ENCODE measurements at regions not wholly inside any gene's neighbourhood (a gene's known extent, or its start where the extent isn't known, plus 50 kb on each side); places are given as distances from the start of the nearest gene placed in this dataset.

DNA sequence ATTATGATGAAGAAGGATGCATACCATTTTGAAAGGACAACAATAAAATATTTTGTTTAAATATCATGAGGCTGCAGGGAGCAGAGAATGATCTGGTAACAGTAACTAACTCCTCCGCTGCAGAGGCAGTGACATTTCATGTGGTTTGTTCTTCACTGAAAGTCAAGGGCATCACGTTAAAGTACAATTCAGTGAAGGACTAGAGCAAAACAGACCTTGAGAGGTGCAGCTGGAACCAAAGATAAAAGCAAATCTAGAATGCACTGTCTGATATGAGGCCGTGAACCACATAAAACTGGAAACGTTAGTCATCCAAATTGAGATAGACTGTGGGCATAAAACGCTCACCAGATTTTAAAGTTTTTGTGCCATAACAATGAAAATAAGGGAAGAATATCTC, 522.9 kb upstream of the TNP1 start:
- intact Hi-C loops (cut with micrococcal nuclease): no loop called here
- DNase-seq (no peak), ATAC-seq (peak; percentile 80)

DNA sequence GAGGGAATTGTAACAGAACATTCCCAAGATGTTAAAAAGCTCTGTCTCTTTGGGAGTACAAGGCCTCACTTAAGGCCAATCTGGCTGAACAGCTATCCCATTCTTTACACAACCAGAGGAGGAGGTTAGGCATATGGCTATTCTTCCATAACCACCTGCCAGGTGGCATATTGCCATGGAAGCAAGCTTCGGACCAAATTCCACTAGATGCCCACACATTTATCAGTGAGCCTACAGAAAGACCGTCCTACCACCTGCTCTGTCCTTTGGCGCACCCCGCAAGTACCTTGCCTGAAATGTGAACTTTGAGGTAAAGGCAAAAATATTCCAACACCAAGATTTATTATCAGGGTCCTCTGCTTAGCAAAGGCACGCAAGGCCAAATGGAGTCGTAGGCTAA, 519.9 kb upstream of the TNP1 start:
- DNase-seq (no peak), ATAC-seq (no peak)
- intact Hi-C loops (cut with micrococcal nuclease): no loop called here

DNA sequence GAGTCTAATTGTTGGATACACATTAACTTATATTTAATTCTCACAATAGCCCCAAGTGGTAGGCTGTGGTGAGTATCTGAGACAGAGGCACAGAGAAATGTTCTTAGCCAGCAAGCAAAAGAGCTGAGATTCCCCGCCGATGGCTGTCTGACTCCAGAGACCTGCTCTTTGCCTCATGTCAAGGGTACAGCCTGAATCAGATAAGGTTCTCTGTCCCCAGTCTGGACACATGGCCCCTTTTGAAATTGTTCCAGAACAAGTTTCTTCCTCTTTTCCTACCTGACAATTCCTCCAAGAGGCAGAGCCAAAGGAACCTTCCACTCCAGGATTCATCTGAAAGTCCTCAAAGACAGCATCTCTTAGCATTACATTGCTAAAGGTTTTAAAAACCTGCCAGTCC, 512.9 kb upstream of the TNP1 start:
- ATAC-seq (no peak), DNase-seq (no peak)
- intact Hi-C loops (cut with micrococcal nuclease): no loop called here

DNA sequence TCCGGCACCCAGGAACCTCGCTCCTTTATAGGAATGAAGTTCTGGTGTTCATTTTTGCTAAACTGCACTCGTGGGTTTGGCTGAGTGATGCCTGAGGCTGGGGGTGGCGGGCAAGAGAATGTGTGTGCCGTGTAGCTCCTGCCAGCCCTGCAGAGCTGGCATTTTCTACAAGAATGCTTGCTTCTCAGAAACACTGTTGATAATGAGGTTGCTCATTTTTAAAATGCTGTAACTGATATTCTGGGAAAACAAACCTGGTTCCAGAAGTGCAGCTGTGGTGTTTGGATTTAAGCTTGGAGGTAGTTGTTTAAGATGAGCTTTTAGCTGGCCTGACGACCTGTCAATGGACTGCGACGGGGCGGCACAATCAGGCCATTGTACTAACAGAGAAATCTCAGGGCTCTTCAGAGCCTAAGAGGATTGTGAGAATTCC, 511.9 kb upstream of the TNP1 start:
- no peak for DNase-seq
- peak; percentile 16 for ATAC-seq
- intact Hi-C loops (cut with micrococcal nuclease): no loop called here

DNA sequence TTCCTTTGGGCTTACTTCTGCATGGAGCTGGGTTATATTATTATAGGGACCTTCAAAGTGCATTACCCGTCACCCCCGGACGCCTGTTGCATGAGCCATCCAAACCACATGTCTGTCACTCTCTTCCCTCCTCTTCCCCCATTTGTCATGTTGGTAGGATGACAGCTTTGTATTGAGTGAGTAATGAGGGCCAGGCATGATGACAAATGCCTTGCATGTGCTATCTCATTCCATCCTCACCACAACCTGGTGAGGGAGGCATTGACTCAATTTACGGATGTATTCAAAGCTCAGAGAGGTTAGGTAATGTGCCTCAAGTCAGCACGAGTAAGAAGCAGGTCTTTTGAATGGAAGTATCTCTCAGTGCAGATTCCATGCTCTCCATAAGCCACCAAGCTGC, 510.5 kb upstream of the TNP1 start:
- no peak for ATAC-seq
- intact Hi-C loops (cut with micrococcal nuclease): no loop called here
- DNase-seq: no peak

DNA sequence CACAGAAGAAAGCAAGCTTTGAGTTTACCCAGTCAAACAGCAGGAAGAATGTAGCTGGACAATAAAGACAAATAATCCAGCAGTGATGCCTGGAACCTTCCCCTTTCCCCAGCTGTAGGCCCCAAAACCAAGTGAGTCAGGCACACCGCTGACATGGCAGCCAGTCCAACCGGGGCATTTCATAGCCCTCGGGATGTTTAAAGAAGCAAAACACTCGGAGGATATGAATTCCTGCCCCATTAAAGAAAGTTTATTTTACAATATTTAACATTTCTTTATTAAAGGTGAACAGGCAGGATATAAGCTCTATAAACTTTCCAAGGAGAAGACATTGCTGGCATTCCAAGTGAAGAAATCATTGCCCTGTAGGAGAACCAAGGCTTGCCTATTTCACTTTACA, 507.6 kb upstream of the TNP1 start:
- no peak for DNase-seq
- ATAC-seq: no peak
- intact Hi-C loops (cut with micrococcal nuclease): no loop called here

DNA sequence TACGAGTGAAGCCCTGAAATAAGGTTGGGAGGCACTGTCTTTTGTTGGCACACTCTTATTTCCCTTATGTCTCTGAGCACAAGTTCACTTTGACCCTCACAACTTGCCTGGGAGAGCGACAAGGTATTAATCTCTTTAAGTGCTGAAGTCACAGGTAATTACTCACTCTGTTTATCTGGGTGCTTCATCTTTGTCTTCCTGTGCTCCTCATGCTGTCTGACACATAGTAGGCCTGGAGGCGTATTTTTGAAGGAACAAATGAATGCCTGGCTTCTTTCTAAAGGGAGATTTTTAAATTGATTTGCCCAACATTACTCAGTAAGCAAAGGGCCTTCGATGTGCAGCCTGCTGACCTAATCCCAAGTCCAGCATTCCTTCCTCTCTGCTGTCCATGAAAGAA, 507.1 kb upstream of the TNP1 start:
- DNase-seq (no peak), ATAC-seq (no peak)
- intact Hi-C loops (cut with micrococcal nuclease): no loop called here

DNA sequence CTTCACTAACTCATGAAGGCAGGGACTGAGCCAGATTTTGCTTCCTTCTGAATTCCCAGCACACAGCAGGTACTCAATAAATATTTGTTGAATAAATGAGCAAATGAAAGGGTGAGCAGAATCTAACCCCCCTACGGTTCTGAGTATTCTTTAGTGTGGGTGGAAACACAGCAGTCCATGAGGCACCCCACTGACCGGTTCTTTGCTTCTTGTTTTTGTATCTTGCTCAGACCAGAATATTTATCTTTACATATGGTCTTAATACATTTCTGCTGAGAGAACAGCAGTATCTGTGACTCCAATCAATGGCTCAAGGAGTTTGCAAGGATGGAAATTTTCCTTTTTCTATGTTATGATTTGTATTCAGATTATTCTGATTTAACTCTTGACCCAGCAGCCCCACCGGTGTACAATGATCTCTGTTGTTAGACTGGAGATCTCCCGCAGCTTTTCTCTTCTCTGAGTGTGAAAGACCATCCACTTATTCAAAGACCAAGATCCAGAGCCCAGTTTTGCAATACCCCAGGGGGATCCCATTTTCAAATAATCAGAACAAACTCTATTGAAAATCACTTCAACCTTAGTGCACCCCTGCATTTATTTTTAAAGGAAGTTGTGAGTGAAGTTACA, 506.5 kb upstream of the TNP1 start:
- ATAC-seq (no peak), DNase-seq (no peak)
- intact Hi-C loops (cut with micrococcal nuclease): no loop called here

DNA sequence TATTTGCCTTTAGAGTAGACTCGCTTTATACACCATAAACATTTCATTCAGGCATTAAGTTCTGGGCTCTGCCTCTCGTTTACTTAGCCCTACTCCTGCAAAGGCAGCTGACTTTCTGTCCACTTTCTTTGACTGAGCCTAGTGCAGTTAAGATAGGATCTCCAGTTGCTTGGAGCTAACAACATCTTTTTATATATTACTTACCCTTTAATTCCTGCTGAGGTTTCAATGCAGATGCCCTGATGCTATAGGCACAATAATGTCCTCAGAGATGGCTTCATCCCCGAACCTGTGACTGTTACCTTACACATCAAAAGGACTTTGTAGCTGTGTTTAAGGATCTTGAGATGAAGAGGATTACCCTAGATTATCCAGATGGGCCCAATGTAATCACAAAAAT, 505.8 kb upstream of the TNP1 start:
- DNase-seq: no peak
- intact Hi-C loops (cut with micrococcal nuclease): no loop called here
- ATAC-seq: no peak

DNA sequence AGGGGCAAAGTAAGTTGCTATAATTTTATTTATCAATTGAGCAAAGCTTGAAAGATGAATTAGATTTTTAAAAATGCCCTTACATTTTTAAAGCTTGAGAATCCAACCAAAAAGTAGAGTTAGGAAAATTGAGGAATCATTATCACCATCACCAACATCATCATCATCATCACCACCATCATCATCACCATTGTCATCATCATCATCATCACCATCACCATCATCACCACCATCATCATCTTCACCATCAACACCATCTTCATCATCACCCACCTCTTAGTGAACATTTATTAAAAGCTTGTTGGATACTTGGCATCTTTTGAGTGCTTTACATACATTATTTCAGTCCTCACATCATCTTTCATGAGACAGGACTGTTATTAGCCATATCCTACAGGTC, 504.4 kb upstream of the TNP1 start:
- intact Hi-C loops (cut with micrococcal nuclease): no loop called here
- ATAC-seq: no peak
- no peak for DNase-seq

DNA sequence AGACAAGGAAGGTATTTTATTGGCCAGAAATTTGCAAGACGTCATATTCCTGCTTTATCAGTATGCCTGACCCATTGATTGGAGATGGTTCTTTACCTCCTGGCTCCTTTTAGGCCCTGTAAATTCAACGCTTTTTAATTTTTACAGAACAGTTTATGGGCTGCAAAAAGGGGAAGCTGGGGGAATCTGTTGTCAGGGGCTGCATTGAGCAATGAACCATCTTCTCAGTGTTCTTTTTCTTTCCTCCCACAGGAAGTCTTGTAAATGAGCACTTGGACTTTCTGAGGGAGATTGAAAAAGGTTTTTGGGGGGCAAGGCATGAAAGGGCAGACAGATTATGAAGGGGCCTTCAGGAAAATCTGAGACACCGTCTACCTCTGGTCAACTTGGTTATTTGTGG, 503.6 kb upstream of the TNP1 start:
- intact Hi-C loops (cut with micrococcal nuclease): no loop called here
- no peak for ATAC-seq
- DNase-seq: no peak

DNA sequence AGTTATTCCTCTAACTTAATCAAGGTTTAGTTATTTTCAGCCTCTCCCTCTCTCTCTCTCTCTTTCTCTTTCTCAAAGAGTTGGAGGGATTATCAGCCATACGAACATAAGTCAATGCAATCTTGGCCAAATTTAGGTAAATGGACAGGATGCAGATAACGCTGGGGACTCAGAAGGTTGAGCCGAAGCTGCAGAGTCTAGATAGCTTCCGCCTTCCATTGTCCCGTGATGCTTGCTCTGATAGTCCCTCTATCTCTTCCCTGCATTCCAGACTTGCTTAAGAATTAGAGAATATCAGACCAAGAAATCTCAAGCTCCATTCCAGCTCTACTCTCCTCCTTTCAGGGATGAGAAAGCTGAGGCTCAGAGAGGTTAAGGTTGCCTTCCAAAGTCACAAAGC, 502.8 kb upstream of the TNP1 start:
- ATAC-seq (no peak), DNase-seq (no peak)
- intact Hi-C loops (cut with micrococcal nuclease): no loop called here

DNA sequence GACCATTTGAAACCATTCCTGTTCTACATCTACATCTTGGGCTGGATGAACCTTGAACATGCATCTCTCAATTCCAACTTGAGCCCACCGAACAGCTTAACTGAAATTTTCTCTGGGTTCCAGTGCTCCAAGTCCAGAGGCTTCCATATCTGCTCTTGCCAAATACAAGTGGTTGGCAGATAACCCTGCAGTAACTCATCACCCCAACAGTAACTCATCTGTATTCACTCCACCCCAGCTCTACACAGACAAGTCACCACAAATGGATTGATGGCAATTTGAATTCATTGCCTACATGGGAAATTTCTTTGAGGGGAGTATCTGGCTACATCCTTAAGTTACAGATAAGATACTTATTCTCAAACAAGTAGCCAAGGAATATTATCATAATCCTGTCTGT, 502.4 kb upstream of the TNP1 start:
- DNase-seq: no peak
- ATAC-seq: no peak
- intact Hi-C loops (cut with micrococcal nuclease): no loop called here

DNA sequence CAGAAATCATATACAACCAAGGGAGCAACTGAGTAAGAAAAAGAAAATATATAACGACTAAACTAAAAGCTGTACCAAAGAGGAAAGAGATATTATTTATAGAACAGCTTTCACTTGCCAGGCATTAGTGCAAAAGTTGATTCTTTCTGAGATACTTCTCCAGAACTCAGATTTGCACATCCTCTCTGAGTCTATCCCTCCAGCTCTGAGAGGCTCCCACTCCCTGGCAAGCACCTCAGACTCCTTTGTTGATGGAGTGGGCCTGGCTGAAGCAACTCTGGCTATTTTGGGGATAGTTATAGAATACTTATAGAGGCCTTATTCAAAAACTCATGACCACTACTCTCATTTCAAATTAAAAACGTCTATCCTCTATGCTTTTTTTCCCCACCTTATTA, 501.6 kb upstream of the TNP1 start:
- ATAC-seq (peak; percentile 46), DNase-seq (no peak)
- intact Hi-C loops (cut with micrococcal nuclease): no loop called here

DNA sequence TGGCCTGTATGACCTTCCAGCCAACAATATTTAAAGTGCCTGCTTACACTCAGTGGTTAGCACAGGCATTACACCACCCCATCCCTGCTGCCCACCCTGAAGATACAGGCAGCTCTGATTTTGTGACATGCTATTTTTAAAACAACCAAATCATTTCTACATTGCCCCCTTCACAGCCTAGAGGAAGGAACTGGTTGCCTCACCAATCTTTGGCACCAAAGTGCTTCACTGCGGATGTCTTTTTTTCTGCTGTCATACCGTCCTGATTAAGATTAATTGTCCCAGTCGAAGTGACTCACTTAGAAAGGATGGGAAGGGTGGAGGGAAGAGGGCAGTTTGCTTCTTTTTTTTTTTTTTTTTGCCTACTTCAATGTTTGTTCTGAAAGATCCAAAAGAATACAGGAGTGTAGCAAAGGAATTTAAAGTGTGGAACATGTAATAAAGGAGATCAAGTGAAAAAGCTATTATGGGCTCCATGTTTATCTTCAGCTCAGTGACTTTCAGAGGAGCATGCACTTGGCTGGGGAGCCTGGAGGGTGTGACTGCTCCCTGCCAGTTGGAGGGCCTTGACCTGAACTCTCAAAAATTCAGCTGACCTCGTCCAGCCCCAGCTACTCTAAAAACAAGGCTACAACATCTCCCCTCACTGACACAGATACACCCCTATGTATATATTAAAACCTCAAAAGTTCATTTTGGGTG, 501.1 kb upstream of the TNP1 start:
- intact Hi-C loops (cut with micrococcal nuclease): no loop called here
- ATAC-seq: peak; percentile 80
- DNase-seq: peak; percentile 32

DNA sequence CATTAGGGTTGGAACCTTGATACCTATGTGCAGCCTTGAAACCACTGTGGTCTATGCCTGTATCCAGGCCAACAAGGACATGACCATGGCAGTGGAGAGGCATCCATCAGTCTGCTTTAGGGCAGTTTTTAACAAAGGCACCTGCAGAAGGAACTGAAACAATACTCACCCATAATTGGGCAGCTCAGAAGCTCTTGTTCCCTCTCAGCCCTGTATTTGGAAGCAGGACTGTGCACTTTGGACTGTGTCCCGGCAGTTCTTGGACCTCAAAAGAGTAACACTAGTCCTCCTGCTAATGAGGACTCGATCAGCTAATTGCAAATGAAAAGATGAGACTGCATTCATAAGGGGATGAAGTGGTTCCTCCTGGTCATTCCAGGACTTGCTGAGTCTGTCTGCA, 500.2 kb upstream of the TNP1 start:
- peak; percentile 63 for ATAC-seq
- peak; percentile 33 for DNase-seq
- intact Hi-C loops (cut with micrococcal nuclease): no loop called here

DNA sequence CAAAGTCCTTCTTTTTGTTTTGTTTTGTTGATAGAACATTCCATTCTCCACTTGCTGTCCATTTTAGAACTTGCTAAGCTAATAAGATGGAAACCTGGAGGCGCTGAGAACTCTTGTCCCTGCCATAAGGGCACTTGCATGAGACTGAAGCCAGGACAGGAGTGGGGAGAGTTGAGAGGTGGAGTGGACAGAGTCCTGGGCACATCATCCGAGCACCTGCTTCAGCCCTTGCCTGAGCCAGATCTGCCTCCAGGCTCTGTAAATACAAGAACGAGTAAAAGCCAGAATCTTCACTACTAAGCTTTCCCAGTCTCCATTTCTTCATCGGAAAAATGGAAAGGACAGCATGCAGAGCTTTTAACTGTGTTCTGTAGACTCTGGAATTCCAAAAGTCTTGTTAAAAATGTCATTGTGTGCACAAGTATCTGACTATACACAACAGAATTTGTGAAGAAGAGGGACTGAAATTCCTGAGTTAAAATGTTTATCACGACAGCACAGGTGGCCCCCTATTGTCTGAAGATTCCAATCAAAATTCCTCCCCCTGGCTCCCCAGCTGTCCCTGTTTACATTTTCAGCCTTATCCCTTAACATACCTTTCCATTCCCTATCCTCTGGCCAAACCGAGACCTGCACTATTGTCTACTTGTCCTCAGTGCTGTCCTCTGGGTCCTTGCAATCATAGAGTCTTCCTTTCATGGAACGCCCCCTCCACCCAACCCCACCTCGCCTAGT, 498.2 kb upstream of the TNP1 start:
- no peak for DNase-seq

DNA sequence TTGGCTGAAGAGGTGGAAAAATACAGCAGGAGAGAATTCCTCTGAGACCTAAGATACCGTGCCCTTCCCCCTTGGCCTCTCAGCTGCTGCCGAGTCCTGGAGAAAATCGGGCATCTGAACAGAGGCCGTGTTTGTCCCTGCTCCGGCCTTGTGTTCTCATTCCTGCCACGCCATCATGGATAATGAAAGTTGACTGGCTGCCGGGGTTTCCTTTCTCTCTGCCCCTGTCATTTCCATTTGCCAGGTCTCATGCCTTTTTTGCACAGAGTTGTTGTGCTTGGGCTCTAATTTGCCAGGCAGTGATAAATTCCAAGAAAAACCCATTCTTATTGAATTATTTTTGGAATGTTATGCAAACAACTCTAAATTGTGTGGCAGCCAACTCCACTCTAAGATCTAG, 496.9 kb upstream of the TNP1 start:
- peak; percentile 44 for DNase-seq
- intact Hi-C loops (cut with micrococcal nuclease): no loop called here
- peak; percentile 46 for ATAC-seq

More for the DNA sequence above, 498.2 kb upstream of the TNP1 start:
- intact Hi-C loops (cut with micrococcal nuclease): no loop called here
- no peak for ATAC-seq

DNA sequence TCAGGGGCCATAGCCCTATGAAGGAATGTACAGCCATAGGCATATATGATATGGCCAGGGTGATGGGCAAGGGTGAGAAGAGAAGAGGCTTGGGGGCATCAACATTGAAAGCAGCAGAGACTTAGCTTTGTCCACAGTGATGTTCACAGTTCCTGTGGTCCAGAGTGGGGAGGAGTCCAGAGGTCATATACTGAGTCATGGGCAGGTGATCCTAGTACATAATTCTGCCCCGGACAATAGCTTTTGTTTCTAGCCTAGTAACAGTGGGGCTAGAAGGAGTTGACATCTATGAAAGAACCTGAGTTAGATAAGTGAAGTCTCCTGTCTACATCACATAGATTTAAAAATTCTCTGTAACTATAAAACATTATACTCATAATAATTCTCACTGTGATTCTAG, 496.3 kb upstream of the TNP1 start:
- DNase-seq (no peak), ATAC-seq (no peak)
- intact Hi-C loops (cut with micrococcal nuclease): no loop called here

DNA sequence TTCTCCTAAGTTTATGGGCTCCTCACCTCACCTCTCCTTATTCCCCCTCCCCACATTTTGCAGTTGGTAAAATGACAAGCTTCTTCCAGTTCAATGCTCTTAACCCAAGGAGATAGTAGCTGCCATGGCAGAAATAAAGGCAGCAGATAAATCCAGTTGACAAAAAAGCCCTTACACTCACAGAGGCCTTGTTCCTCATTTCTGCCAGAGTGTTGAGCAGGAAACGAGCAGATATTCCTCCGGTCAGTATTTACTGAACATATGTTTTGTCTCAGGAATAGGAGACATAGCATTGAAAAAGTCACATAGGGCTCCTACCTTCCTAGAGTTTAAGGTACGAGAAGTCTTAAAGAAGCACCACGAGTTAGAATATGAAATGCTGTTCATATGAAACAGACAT, 493.7 kb upstream of the TNP1 start:
- no peak for ATAC-seq
- DNase-seq: no peak
- intact Hi-C loops (cut with micrococcal nuclease): no loop called here

DNA sequence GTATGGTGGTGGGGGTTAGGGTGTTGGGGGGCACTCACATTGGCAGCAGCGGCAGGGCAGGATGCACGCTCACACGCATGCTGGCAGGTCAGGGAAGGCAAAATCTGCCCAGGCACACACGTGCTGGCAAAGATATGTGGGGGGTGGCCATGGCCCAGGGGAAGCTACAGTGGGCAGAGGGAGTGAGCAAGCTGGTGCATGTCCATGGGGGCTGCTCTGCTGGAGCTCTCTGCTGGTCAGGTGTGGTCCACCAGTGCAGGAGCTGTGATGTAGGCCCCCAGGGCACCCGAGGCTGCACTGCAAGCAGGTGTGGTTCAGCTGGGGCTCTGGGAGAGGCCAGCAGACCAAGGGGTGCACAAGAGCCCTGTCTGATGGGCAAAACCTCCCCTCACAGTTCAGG, 491.5 kb upstream of the TNP1 start:
- intact Hi-C loops (cut with micrococcal nuclease): no loop called here
- no peak for DNase-seq
- ATAC-seq: no peak

All from left ventricle myocardium superior (tissue), 1 donor.